Activated naive CD4-positive, alpha-beta T cell treated with anti-CD3 and anti-CD28 coated beads, Interleukin-2, amount 10 ng/mL, durations not matched to agents 7 days and 5 days (primary cell): ENCODE measurements at regions not wholly inside any gene's neighbourhood (a gene's known extent, or its start where the extent isn't known, plus 50 kb on each side); places are given as distances from the start of the nearest gene placed in this dataset.

ENCODE experiments used
- CTCF ChIA-PET: fragments of 350-600 bp; sonication (Branson Sonifier 250); formaldehyde crosslinking; loops from one replicate; lab custom pipeline; 2021; ENCODE audit warnings: antibody characterized with exemption; lab: Charles Lee
- DNase-seq: peaks from one replicate; pipeline ENCODE4 v3.0.0-alpha.2; 2020
- H3K27ac Mint-ChIP-seq: one replicate; pipeline ENCODE4 v1.8.0; 2021; ENCODE audit warnings: mild to moderate bottlenecking, moderate library complexity, mixed read lengths
- H3K27me3 Mint-ChIP-seq: one replicate; pipeline ENCODE4 v1.8.0; 2021; ENCODE audit warnings: mild to moderate bottlenecking, mixed read lengths
- H3K36me3 Mint-ChIP-seq: one replicate; pipeline ENCODE4 v1.8.0; 2021; ENCODE audit warnings: mixed read lengths
- H3K4me1 Mint-ChIP-seq: one replicate; pipeline ENCODE4 v1.8.0; 2021; ENCODE audit warnings: mixed read lengths
- H3K4me3 Mint-ChIP-seq: one replicate; pipeline ENCODE4 v1.8.0; 2021; ENCODE audit warnings: mild to moderate bottlenecking, moderate library complexity, mixed read lengths
- H3K9me3 Mint-ChIP-seq: one replicate; pipeline ENCODE4 v1.8.0; 2021; ENCODE audit warnings: mixed read lengths

- no peak for DNase-seq
- H3K27ac Mint-ChIP-seq: no peak overlapping the region
- H3K4me3 Mint-ChIP-seq: no peak overlapping the region
- H3K36me3 Mint-ChIP-seq: no peaks in the 10 kb centered on the region
- no peaks in the 10 kb centered on the region for H3K9me3 Mint-ChIP-seq
- H3K27me3 Mint-ChIP-seq: peaks cover 4% of the 10 kb centered on the region
- CTCF ChIA-PET: interaction anchor here (0.5 kb wide), 1 partner anchor 1112 kb away, joined by 3 read pairs; no protein-coding TSS in a partner anchor
- H3K4me1 Mint-ChIP-seq: no peaks in the 10 kb centered on the region
These were observed 324.8 kb downstream of the PMP22 start for GRCh38 chr17:14940108-14940937.

DNA sequence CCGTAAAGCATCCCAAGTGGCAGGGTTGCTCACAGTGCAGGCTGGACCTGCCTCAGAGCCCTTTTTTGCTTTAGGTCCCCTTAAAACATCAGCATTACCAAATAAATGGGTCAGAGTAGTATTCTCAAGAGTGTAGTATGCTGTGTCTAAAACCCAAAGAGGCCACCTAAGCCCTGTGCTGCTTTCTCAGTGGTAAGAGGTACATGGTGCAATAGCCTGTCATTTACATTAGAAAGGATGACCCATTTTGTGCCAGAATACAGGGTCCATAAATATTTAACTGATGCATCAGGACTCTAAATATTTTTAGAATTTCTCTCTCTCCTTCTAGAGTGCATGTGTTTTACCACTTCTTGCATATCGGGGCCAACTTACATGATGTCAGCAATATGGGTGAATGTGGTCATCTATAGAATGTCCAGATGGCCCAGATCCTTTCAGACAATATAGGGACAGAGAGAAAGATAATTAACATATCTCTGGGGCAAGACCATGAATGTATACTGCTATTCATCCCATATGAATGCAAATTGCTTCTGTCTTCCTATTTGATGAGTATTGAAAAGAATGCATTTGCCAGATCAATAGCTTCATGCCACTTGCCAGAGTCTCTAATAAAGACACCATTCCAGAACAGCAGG, 329.2 kb downstream of the PMP22 start:
- Mint-ChIP-seq H3K27me3 (peaks cover 4% of the 10 kb centered on the region), H3K9me3 (no peaks in the 10 kb centered on the region), H3K4me3 (no peak overlapping the region), H3K27ac (no peak overlapping the region), H3K4me1 (no peaks in the 10 kb centered on the region), H3K36me3 (no peaks in the 10 kb centered on the region)
- CTCF ChIA-PET: no interaction called here
- DNase-seq: no peak

DNA sequence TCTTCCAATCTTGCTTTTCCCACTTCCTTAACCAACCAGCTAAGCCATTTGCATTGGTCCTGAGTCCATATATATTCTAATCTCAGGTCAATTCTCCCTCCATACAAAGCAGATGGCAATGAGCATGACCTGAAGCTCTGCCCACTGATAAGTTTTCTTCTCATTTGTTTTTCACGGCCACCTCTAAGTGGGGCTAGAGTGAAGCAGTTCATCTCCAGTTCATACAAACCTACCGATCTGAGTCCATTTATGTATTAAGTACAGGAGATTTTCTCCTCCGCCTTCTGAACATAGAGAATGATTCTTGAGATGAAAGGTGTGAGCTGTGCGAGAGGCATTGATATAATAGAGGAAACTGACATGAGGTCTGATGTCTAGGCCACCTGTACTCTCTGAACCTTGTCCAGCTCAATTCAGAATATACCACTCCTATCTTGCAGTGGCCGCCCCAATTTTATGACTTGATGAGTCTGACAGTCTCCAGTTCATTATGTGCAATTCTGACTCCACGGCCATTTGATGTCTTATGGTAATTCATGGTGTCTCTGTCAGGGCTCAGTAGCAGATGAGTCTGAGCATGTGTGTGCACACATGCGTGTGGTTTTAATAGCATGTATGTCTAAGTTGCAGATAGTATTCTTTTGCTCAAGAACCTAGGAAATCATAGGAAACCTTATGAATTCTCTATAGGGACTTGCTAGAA, 329.8 kb downstream of the PMP22 start:
- Mint-ChIP-seq H3K27me3 (peaks cover 4% of the 10 kb centered on the region), H3K36me3 (no peaks in the 10 kb centered on the region), H3K4me1 (no peaks in the 10 kb centered on the region), H3K4me3 (no peak overlapping the region), H3K27ac (no peak overlapping the region), H3K9me3 (no peaks in the 10 kb centered on the region)
- CTCF ChIA-PET: no interaction called here
- DNase-seq: no peak

- no peak overlapping the region for H3K4me3 Mint-ChIP-seq
- no peaks in the 10 kb centered on the region for H3K9me3 Mint-ChIP-seq
- CTCF ChIA-PET: no interaction called here
- H3K27ac Mint-ChIP-seq: no peak overlapping the region
- H3K36me3 Mint-ChIP-seq: no peaks in the 10 kb centered on the region
- H3K4me1 Mint-ChIP-seq: no peaks in the 10 kb centered on the region
- no peak for DNase-seq
- H3K27me3 Mint-ChIP-seq: peaks cover 4% of the 10 kb centered on the region
These were observed 331.4 kb downstream of the PMP22 start for GRCh38 chr17:14933676-14934075.

DNA sequence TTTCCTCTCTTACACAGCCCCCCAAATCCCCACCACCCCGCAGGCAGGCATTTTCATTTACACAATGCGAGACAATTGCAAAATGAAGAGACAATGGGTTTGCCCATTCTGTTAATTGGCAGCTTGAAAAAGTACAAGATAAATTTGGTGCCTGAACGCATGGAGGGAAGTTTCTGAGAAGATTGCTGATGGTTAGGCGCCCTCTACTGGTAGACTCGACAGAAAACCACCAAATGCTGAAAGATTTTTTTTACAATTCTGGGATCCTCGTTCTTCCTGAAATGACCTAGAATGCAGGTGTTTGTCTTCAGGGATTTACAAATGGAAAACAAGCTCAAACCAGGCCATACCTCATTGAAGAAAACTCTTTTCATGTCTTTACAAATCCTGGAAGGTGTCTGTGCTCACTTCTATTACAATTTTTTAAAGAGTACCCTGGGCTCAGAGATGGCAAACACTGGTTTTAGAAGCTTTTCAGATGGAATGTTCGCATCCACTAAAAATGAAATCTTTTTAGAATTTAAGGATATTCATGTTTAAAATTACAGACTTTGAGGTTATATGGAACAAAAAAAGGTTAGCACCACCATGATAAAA, 338.5 kb downstream of the PMP22 start:
- Mint-ChIP-seq H3K27ac (no peak overlapping the region), H3K4me1 (no peaks in the 10 kb centered on the region), H3K27me3 (peaks cover 4% of the 10 kb centered on the region), H3K36me3 (no peaks in the 10 kb centered on the region), H3K9me3 (peaks cover 7% of the 10 kb centered on the region), H3K4me3 (no peak overlapping the region)
- DNase-seq: peak; percentile 64
- CTCF ChIA-PET: interaction anchor here (0.9 to 2.2 kb wide), 9 partner anchors 114 to 1590 kb away, joined by 3 to 12 read pairs (median 4); no protein-coding TSS in a partner anchor

DNA sequence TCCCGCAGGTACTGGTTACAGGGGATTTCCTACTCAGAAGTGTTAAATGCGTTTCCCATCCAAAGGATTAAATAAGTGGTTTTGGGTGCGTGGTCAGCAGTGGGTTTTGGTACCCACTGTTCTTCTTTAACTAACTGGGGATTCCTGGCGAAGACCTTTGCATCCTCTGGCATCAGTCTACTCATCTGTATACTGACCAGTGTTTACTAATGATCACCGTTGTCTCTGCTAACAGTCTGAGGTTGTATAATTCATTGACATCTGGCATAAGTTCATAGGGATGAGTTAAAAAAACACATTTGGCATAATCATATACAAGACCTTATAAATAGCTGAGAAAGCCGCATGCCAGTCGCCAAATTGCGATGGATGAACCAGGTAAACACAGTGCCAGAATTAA, 339.1 kb downstream of the PMP22 start:
- no peak for DNase-seq
- peaks cover 4% of the 10 kb centered on the region for H3K27me3 Mint-ChIP-seq
- H3K27ac Mint-ChIP-seq: no peak overlapping the region
- CTCF ChIA-PET: interaction anchor here (0.9 to 2.1 kb wide), 8 partner anchors 114 to 1589 kb away, joined by 3 to 12 read pairs (median 4); no protein-coding TSS in a partner anchor
- H3K4me1 Mint-ChIP-seq: no peaks in the 10 kb centered on the region
- H3K4me3 Mint-ChIP-seq: no peak overlapping the region
- peaks cover 7% of the 10 kb centered on the region for H3K9me3 Mint-ChIP-seq
- H3K36me3 Mint-ChIP-seq: no peaks in the 10 kb centered on the region

DNA sequence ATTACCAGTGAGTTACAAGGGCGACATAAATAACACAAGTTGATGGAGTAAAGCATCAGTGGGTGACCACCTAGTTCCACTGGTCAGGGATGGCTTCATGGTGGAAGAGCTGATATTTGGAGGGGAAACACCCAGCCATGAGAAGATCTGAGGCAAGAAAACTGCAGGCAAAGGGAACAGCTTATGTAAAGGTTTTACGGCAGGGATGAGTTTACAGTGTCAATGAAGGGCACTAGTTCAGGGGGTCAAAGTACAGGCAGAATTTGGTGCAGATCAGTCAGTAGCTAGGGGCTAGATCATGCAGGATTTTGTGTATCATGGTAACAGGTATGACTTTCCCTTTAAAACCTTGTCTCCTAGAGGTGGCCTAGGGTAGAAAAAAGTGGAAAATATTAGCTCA, 339.6 kb downstream of the PMP22 start:
- CTCF ChIA-PET: interaction anchor here (1.4 to 2.1 kb wide), 3 partner anchors 113 to 1331 kb away, joined by 3 to 12 read pairs (median 7); no protein-coding TSS in a partner anchor
- Mint-ChIP-seq H3K27me3 (peaks cover 4% of the 10 kb centered on the region), H3K9me3 (peaks cover 7% of the 10 kb centered on the region), H3K4me1 (no peaks in the 10 kb centered on the region), H3K27ac (no peak overlapping the region), H3K36me3 (no peaks in the 10 kb centered on the region), H3K4me3 (no peak overlapping the region)
- no peak for DNase-seq

GRCh38 chr17:14923981-14924380, 341.1 kb downstream of the PMP22 start:
- H3K4me3 Mint-ChIP-seq: no peak overlapping the region
- no peak for DNase-seq
- CTCF ChIA-PET: no interaction called here
- peaks cover 1% of the 10 kb centered on the region for H3K27me3 Mint-ChIP-seq
- no peaks in the 10 kb centered on the region for H3K36me3 Mint-ChIP-seq
- H3K4me1 Mint-ChIP-seq: no peaks in the 10 kb centered on the region
- H3K27ac Mint-ChIP-seq: no peak overlapping the region
- peaks cover 7% of the 10 kb centered on the region for H3K9me3 Mint-ChIP-seq

DNA sequence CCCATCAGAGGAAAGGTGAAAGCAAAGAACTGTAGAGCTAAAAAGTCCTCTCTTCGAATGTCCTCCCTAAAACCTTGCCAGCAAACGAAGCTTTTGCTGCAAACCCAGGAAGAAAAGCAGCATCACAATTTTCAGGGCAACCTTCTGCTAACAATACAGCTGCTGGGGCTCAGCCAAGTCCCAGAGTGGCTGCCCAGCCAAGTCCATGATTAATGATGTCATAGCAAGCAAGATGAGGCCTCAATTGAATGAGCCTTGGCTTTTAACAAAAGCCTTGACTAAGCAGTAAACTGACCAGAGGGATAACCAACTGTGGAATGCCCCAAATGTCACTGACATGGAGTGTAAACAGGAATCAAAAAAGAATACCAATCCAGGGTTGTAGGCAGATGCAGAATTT, 342.7 kb downstream of the PMP22 start:
- CTCF ChIA-PET: no interaction called here

DNA sequence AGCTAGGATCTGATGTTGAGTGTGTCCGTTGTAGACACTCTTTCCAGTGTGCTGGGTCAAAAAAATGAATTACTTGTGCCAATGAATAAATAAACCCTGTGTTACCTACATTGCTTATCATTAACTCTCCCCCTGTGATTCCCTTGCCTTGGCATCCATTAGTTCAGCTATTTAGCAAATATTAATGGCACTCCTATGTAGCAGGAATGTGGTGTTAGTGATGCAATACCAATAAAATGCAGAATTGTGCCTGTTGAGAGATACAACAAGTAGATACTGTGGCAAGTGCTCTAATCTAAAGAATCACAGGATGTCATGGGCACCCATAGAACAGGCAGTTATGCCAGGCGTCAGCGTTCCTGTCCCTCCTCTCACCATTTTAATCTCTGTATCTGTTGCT, 343.2 kb downstream of the PMP22 start:
- DNase-seq: no peak
- Mint-ChIP-seq H3K36me3 (no peaks in the 10 kb centered on the region), H3K4me3 (no peak overlapping the region), H3K4me1 (no peaks in the 10 kb centered on the region), H3K27ac (no peak overlapping the region), H3K9me3 (peaks cover 7% of the 10 kb centered on the region), H3K27me3 (no peaks in the 10 kb centered on the region)
- CTCF ChIA-PET: no interaction called here

More for the DNA sequence above, 342.7 kb downstream of the PMP22 start:
- H3K36me3 Mint-ChIP-seq: no peaks in the 10 kb centered on the region
- no peaks in the 10 kb centered on the region for H3K4me1 Mint-ChIP-seq
- no peak for DNase-seq
- H3K27ac Mint-ChIP-seq: no peak overlapping the region
- H3K27me3 Mint-ChIP-seq: no peaks in the 10 kb centered on the region
- peaks cover 7% of the 10 kb centered on the region for H3K9me3 Mint-ChIP-seq
- no peak overlapping the region for H3K4me3 Mint-ChIP-seq

DNA sequence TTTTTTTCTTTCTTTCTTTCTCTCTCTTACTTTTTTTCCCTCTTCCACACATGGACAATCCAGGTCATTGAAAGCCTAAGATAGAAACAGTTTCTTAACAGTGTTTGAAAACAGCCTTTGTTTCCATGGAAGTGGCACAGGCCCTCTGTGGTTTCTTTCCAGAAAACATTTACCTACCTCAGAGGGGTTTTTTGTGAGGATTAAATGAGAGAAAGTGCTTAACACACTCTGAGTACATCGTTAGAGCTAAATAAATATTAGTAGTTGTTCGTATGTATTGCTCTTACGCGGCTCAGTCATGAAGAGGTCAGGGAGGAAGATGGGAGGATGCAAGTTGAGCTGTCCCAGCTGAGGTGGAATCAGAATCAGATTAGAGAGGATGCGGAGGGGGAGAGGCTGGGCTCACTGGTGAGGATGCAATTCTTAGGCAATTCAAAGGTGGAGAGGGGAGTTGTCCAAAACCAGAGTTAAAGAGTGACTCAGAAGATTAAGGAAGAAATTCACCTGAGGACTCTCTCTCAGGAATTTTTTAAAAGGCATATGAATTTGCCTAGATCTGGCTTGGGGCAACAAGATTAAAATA, 345.4 kb downstream of the PMP22 start:
- Mint-ChIP-seq H3K27ac (no peak overlapping the region), H3K36me3 (no peaks in the 10 kb centered on the region), H3K4me3 (no peak overlapping the region), H3K9me3 (peaks cover 7% of the 10 kb centered on the region), H3K4me1 (no peaks in the 10 kb centered on the region), H3K27me3 (no peaks in the 10 kb centered on the region)
- CTCF ChIA-PET: interaction anchor here (1.0 kb wide), 1 partner anchor 29 kb away, joined by 4 read pairs; no protein-coding TSS in a partner anchor
- DNase-seq: no peak

DNA sequence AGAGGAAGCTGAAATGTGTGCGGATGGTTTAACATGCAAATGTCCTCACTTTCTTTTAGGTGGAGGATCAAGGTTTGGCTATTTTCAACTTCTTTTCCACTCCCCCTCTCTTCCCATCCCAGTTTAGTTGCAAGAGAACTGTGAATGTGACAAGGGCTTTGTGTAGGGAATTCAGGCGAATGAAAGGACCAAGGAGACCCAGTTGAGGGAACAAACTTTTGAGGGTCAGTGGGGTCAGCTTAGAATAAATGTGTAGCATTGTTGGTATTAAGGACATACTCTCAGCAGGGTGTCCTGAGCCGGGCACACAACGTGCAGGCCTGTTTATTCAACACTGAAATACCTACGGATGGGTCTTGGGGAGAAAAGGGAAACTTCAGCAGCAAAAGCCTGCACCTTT, 346.0 kb downstream of the PMP22 start:
- CTCF ChIA-PET: interaction anchor here (1.0 kb wide), 1 partner anchor 29 kb away, joined by 4 read pairs; no protein-coding TSS in a partner anchor

DNA sequence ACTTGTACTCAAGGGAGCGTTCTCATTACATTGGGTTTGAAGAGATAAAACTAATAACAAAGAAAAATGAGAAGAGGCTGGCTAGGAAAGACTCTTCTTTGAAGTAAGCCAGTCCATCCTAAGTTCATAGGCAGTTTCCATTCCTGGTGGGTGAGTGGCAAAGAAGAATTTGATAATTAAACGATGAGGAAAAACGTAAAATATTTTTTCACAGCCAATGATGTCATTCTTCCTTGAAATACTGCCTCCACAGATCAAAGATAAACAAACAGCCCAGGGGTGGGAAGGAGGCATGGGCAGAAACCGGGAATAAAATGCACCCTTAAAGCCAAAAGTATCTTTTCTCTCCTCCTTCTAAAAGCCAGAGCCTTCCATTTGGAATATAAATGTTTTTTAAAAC, 346.6 kb downstream of the PMP22 start:
- H3K36me3 Mint-ChIP-seq: no peaks in the 10 kb centered on the region
- peaks cover 7% of the 10 kb centered on the region for H3K9me3 Mint-ChIP-seq
- CTCF ChIA-PET: no interaction called here
- no peak overlapping the region for H3K4me3 Mint-ChIP-seq
- no peaks in the 10 kb centered on the region for H3K27me3 Mint-ChIP-seq
- no peak for DNase-seq
- H3K4me1 Mint-ChIP-seq: no peaks in the 10 kb centered on the region
- H3K27ac Mint-ChIP-seq: no peak overlapping the region

More for the DNA sequence above, 346.0 kb downstream of the PMP22 start:
- Mint-ChIP-seq H3K4me3 (no peak overlapping the region), H3K9me3 (peaks cover 7% of the 10 kb centered on the region), H3K27ac (no peak overlapping the region), H3K4me1 (no peaks in the 10 kb centered on the region), H3K27me3 (no peaks in the 10 kb centered on the region), H3K36me3 (no peaks in the 10 kb centered on the region)
- no peak for DNase-seq
